CD8-positive, alpha-beta memory T cell (primary cell): ENCODE measurements at regions not wholly inside any gene's neighbourhood (a gene's known extent, or its start where the extent isn't known, plus 50 kb on each side); places are given as distances from the start of the nearest gene placed in this dataset.

Experiments
- CTCF ChIA-PET: fragments of 350-600 bp; sonication (Branson Sonifier 250); formaldehyde crosslinking; loops from one replicate; lab custom pipeline; 2021; ENCODE audit warnings: antibody characterized with exemption; lab: Charles Lee
- POLR2A ChIA-PET: fragments of 350-600 bp; sonication (Branson Sonifier 250); formaldehyde crosslinking; loops from one replicate; lab custom pipeline; 2021; ENCODE audit warnings: antibody characterized with exemption; lab: Charles Lee
- DNase-seq, 5 donors: peaks; one replicate each; pipeline versions ENCODE4 v3.0.0 to v3.0.0-alpha.2; 2020 to 2022; ENCODE audit warnings: mixed read lengths in 1 of 5
- H3K27ac ChIP-seq: one replicate; pipeline ENCODE4 v1.7.0; 2013; ENCODE audit warnings: low read depth, mild to moderate bottlenecking, low read length, moderate library complexity
- H3K27me3 ChIP-seq: 2 replicates; pipeline ENCODE4 v1.7.0; 2013; ENCODE audit warnings: low read length, mild to moderate bottlenecking; ENCODE audit not compliant: insufficient read depth, poor library complexity, severe bottlenecking
- H3K36me3 ChIP-seq: 2 replicates; pipeline ENCODE4 v1.7.0; 2013; ENCODE audit warnings: mild to moderate bottlenecking, low read length, moderate library complexity; ENCODE audit not compliant: insufficient read depth
- H3K4me1 ChIP-seq: 2 replicates; pipeline ENCODE4 v1.7.0; 2013; ENCODE audit warnings: mild to moderate bottlenecking, low read length, moderate library complexity; ENCODE audit not compliant: insufficient read depth
- H3K4me3 ChIP-seq: 2 replicates; pipeline ENCODE4 v1.7.0; 2013; ENCODE audit warnings: mild to moderate bottlenecking, low read length
- H3K9me3 ChIP-seq: 2 replicates; pipeline ENCODE4 v1.7.0; 2013; ENCODE audit warnings: mild to moderate bottlenecking, low read length
- H3K27ac Mint-ChIP-seq, 8 donors: one replicate each; pipeline ENCODE4 v1.8.0; 2020 to 2021; ENCODE audit warnings: mixed read lengths in 8 of 8, mild to moderate bottlenecking in 6 of 8, inconsistent platforms in 3 of 8, moderate library complexity in 3 of 8
- H3K27me3 Mint-ChIP-seq, 2 donors: one replicate each; pipeline ENCODE4 v1.8.0; 2020 to 2021; ENCODE audit warnings: mixed read lengths in 2 of 2, mild to moderate bottlenecking in 1 of 2, moderate library complexity in 1 of 2
- H3K36me3 Mint-ChIP-seq, 3 donors: one replicate each; pipeline ENCODE4 v1.8.0; 2020 to 2021; ENCODE audit warnings: mixed read lengths in 3 of 3, inconsistent platforms in 1 of 3, mild to moderate bottlenecking in 1 of 3
- H3K4me1 Mint-ChIP-seq, 3 donors: one replicate each; pipeline ENCODE4 v1.8.0; 2020 to 2021; ENCODE audit warnings: mixed read lengths in 3 of 3, inconsistent platforms in 1 of 3, mild to moderate bottlenecking in 1 of 3
- H3K4me3 Mint-ChIP-seq, 7 donors: one replicate each; pipeline ENCODE4 v1.8.0; 2020 to 2021; ENCODE audit warnings: mixed read lengths in 7 of 7, mild to moderate bottlenecking in 6 of 7, moderate library complexity in 4 of 7, inconsistent platforms in 2 of 7
- H3K9me3 Mint-ChIP-seq, 5 donors: one replicate each; pipeline ENCODE4 v1.8.0; 2020 to 2022; ENCODE audit warnings: mixed read lengths in 5 of 5, mild to moderate bottlenecking in 3 of 5, moderate library complexity in 2 of 5, inconsistent platforms in 1 of 5

DNA sequence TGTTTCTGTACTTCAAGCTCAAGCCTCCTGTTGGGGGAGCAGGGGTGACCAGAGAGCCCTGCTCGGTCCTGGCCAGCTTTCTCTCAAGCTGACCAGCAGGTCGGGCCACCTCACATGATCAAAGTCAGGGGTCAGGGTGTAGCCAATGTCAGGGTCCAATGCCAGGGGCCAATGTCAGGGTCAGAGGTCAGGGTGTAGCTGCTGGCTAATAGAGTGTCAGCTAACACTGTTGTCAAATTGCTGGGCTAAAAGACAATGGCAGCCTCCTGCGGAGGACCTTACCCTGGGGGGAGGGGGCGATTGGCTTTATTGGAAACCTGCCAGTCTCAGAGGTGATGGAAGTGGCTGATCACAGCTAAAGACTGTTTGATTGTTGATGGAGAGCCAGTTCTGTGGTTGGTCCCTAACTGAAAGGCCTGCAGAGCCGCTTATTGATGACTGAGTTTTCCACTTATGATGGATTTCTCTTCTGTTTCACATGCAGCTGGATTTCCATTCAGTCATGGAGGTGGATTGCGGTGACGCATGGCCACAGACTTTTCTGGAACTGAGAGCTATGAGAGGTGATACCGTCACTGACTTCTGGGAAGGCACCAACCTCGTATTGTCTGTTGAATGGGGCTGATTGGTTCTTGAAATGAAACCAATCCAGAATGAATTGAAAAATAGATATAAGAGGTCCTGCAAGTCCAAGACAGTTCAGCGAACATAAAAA is 97.4 kb upstream of the ZFHX3 start:
- ChIA-PET POLR2A (no interaction called here), CTCF (no interaction called here)
- no peaks in the 10 kb centered on the region for H3K4me1 ChIP-seq
- H3K27me3 ChIP-seq: no peaks in the 10 kb centered on the region
- H3K27ac Mint-ChIP-seq: no peak overlapping the region
- no peak for DNase-seq
- no peaks in the 10 kb centered on the region for H3K4me1 Mint-ChIP-seq
- peaks cover 0 to 13% (median 3%) of the 10 kb centered on the region in 5 donors for H3K9me3 Mint-ChIP-seq
- no peaks in the 10 kb centered on the region for H3K27me3 Mint-ChIP-seq
- no peaks in the 10 kb centered on the region for H3K9me3 ChIP-seq
- no peaks in the 10 kb centered on the region for H3K36me3 ChIP-seq
- peak overlapping the region in 1 of 7 donors; percentile 40 for H3K4me3 Mint-ChIP-seq
- H3K27ac ChIP-seq: no peak overlapping the region
- H3K4me3 ChIP-seq: no peak overlapping the region
- no peaks in the 10 kb centered on the region for H3K36me3 Mint-ChIP-seq

DNA sequence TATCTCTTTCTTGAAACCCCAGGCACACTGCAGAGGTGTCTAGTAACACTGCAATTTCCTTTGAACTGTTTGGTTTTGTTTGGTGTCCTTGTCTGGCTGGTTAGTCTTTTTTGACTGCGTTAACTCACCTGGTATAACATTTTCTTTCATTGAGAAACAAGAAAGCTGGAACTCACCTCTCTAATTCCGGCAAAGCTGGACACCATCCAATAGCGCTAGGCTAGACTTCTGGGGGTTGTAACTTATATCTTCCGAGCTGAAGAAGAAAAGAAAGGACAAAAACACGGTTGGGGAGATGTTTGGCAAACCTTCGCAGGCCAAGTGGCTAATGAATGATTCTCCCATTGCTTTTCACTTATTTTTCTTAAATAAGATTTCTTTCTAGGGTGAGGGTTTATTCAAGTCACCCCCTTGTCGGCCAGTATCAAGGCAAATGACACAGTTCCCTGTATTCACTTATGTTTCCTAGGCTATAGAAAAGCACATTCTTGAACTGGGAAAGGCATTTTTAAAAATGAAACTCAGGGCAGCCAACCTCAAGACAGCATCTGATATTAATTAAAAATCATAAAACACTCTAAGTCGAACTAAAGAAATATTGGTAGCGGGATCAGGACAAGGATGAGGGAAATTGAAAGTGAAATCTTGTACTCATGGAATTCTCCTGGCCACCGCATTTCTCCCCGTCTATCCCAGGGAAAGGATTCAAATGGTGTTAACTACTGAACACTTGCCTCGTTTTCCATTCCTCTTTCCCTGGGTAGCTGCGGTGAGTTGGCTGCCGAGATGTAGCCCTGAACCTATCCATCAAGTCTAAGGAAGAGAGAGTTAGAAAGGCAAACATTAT is 95.9 kb upstream of the ZFHX3 start:
- CTCF ChIA-PET: no interaction called here
- Mint-ChIP-seq H3K27me3 (no peaks in the 10 kb centered on the region), H3K36me3 (no peaks in the 10 kb centered on the region)

DNA sequence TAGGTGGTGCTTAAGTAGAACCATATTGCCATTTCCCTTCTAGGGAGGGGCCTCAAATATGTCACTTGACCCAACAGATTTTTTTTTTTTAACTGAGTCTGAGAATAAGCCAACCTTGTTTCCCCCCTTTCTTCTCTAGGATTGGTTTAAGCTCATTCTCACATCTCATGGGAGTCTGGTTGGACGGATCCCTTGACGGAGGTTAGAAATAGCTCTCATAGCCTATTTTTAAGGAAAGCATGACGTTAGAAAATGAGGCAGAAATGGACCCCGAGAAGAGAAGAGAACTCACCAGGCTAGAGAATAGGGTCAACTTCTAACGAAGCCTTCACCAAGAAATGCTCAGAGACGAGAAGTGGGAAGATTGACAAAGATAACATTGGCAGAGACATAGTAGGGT is 95.1 kb upstream of the ZFHX3 start:
- Mint-ChIP-seq H3K36me3 (no peaks in the 10 kb centered on the region), H3K4me3 (no peak overlapping the region), H3K27ac (no peak overlapping the region), H3K4me1 (no peaks in the 10 kb centered on the region), H3K27me3 (no peaks in the 10 kb centered on the region), H3K9me3 (peaks cover 0 to 10% (median 3%) of the 10 kb centered on the region in 5 donors)
- Histone ChIP-seq H3K9me3 (no peaks in the 10 kb centered on the region), H3K27me3 (no peaks in the 10 kb centered on the region), H3K4me3 (no peak overlapping the region), H3K4me1 (no peaks in the 10 kb centered on the region), H3K27ac (no peak overlapping the region), H3K36me3 (no peaks in the 10 kb centered on the region)
- POLR2A ChIA-PET: no interaction called here
- DNase-seq: no peak
- CTCF ChIA-PET: no interaction called here

More for the DNA sequence above, 95.9 kb upstream of the ZFHX3 start:
- Histone ChIP-seq H3K27ac (no peak overlapping the region), H3K4me1 (no peaks in the 10 kb centered on the region), H3K9me3 (no peaks in the 10 kb centered on the region), H3K36me3 (no peaks in the 10 kb centered on the region), H3K4me3 (no peak overlapping the region), H3K27me3 (no peaks in the 10 kb centered on the region)
- POLR2A ChIA-PET: no interaction called here
- no peak overlapping the region for H3K4me3 Mint-ChIP-seq
- no peak for DNase-seq
- H3K4me1 Mint-ChIP-seq: no peaks in the 10 kb centered on the region
- H3K27ac Mint-ChIP-seq: no peak overlapping the region
- H3K9me3 Mint-ChIP-seq: peaks cover 0 to 10% (median 3%) of the 10 kb centered on the region in 5 donors

DNA sequence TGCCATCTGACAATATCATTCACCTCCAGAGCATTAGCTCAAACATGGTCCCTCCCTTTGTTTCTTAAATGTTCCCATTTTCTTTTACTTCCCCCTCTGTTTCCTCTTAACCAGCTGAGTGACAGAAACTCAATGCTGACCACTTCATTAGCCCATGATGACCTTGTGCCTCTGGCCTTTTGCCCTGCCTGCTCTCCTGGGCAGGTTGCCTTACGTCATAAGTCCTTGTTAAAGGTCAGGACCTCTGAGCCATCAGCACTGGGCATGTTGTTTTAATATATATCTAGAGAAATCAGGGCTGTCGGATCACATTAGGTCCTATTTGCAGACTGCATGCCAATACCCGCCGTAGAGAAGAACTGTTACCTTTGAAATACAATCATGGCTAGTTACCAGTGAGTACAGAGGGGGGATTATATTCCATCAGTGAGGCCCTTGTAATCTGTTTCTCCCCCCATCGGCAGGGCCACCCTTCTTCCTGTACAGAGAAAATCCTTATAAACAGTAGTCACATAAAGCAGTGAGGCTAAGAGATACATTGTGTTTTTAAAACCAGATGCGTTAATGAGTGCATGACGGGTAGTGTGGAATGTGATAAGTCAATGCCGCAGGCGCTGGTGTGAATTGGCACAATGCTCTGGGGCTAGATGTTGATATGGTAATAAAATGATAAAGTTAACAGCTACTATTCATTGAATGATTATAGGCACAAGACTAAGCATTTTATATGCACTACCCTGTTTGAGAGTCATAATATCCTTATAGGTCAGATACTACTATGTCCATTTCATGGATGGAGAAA is 94.3 kb upstream of the ZFHX3 start:
- no peak overlapping the region for H3K27ac ChIP-seq
- Mint-ChIP-seq H3K4me1 (no peaks in the 10 kb centered on the region), H3K27me3 (no peaks in the 10 kb centered on the region), H3K4me3 (no peak overlapping the region), H3K27ac (no peak overlapping the region), H3K9me3 (peaks cover 0 to 10% (median 3%) of the 10 kb centered on the region in 5 donors), H3K36me3 (no peaks in the 10 kb centered on the region)
- no peaks in the 10 kb centered on the region for H3K9me3 ChIP-seq
- POLR2A ChIA-PET: no interaction called here
- H3K4me1 ChIP-seq: no peaks in the 10 kb centered on the region
- no peaks in the 10 kb centered on the region for H3K27me3 ChIP-seq
- CTCF ChIA-PET: no interaction called here
- no peak for DNase-seq
- no peaks in the 10 kb centered on the region for H3K36me3 ChIP-seq
- H3K4me3 ChIP-seq: no peak overlapping the region

DNA sequence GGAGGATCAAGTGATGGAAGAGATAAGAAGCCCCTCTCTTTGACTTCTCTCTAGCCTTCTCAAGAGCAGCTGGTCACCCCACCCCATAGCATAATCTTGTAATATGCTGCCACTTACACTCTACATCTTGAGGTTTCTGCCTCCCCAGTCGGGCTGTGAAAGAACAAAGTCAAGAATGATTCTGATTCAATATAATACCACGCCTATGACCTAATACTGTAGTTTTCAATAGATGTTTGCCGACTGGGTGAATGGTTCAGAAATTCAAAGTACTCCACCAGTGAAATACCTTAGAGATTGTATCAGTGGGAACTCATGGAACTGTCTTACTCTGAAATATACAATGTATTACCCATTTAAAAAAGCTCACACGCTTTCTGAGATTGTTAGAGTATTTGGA is 93.0 kb upstream of the ZFHX3 start:
- Histone ChIP-seq H3K4me3 (no peak overlapping the region), H3K4me1 (no peaks in the 10 kb centered on the region), H3K36me3 (no peaks in the 10 kb centered on the region), H3K27me3 (no peaks in the 10 kb centered on the region), H3K27ac (no peak overlapping the region), H3K9me3 (no peaks in the 10 kb centered on the region)
- Mint-ChIP-seq H3K9me3 (peaks cover 0 to 10% (median 3%) of the 10 kb centered on the region in 5 donors), H3K4me3 (no peak overlapping the region), H3K27ac (no peak overlapping the region), H3K36me3 (no peaks in the 10 kb centered on the region), H3K27me3 (no peaks in the 10 kb centered on the region), H3K4me1 (no peaks in the 10 kb centered on the region)
- CTCF ChIA-PET: no interaction called here
- POLR2A ChIA-PET: no interaction called here
- DNase-seq: no peak

DNA sequence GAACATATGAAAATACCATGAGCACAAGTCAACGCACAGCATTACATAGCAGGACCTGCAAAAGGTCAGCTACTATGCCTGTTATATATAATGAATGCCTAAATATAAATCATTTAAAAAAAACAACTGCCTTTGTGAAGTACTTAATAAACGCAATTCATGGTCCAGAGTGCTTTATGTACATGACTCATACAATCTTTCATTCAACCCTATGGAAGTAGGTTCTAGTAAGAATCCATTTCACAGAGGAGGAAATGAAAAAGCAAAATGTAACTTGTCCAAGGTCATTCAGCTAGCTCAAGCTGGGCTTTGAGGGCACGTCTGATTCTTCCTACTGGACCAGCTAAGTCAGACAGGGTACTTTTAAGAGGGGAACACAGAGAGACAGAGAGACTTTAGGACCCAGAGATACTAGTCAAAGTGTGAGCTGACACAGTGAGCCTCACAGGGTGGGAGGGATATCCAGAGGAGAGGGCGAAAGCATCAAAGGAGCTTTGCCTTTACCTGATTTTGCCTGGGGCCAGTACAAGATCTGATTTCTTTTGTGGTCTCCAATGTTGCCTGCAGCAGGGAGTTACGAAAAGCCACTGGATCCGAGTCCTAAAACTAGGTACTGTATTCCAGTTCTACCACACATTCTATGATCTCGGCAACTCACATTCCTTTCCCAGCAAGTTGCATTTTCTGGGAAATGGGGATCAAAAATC is 83.4 kb upstream of the ZFHX3 start:
- H3K4me1 ChIP-seq: no peaks in the 10 kb centered on the region
- Mint-ChIP-seq H3K36me3 (no peaks in the 10 kb centered on the region), H3K27me3 (peaks cover 0 to 3% of the 10 kb centered on the region in 2 donors), H3K4me1 (no peaks in the 10 kb centered on the region), H3K4me3 (no peak overlapping the region), H3K27ac (no peak overlapping the region), H3K9me3 (peaks cover 2 to 7% (median 4%) of the 10 kb centered on the region in 5 donors)
- no peak overlapping the region for H3K4me3 ChIP-seq
- no peaks in the 10 kb centered on the region for H3K27me3 ChIP-seq
- no peak overlapping the region for H3K27ac ChIP-seq
- no peaks in the 10 kb centered on the region for H3K9me3 ChIP-seq
- no peak for DNase-seq
- POLR2A ChIA-PET: no interaction called here
- CTCF ChIA-PET: no interaction called here
- no peaks in the 10 kb centered on the region for H3K36me3 ChIP-seq

DNA sequence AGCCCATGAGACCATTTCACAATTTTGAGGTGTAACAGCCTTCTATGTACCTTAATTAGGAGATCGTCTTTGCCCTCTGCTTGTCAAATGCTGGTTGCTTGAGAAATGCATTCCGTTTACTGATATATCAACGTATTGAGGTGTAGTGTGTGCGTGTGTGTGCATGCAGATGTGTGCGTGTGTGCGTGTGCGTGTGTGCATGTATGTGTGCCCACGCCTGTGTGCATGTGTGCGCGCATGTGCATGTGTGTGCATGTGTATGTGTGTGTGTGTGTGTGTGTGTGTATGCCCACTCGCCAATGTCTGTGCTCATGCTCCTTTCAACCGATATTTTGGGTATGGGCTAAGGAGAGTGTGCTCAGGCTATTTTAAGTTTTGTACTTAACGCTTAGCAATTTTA is 81.5 kb upstream of the ZFHX3 start:
- Histone ChIP-seq H3K4me3 (no peak overlapping the region), H3K27ac (no peak overlapping the region), H3K27me3 (no peaks in the 10 kb centered on the region), H3K9me3 (no peaks in the 10 kb centered on the region), H3K36me3 (no peaks in the 10 kb centered on the region), H3K4me1 (no peaks in the 10 kb centered on the region)
- Mint-ChIP-seq H3K4me1 (no peaks in the 10 kb centered on the region), H3K27me3 (peaks cover 0 to 3% of the 10 kb centered on the region in 2 donors), H3K36me3 (no peaks in the 10 kb centered on the region), H3K4me3 (no peak overlapping the region), H3K9me3 (peaks cover 0 to 10% (median 5%) of the 10 kb centered on the region in 5 donors), H3K27ac (no peak overlapping the region)
- no peak for DNase-seq
- ChIA-PET POLR2A (no interaction called here), CTCF (no interaction called here)
